HG02610 (cell line): ENCODE measurements at regions not wholly inside any gene's neighbourhood (a gene's known extent, or its start where the extent isn't known, plus 50 kb on each side); places are given as distances from the start of the nearest gene placed in this dataset.

Experiments used
- ATAC-seq: cut with Tn5 transposase; IDR thresholded peaks from one replicate; pipeline ENCODE4 v1.9.1; 2021; ENCODE audit warnings: mild to moderate bottlenecking, moderate library complexity; ENCODE audit not compliant: unreplicated experiment

- ATAC-seq: no peak
These were observed 121.9 kb downstream of the RPLP1 start for GRCh38 chr15:69574506-69574905.

- ATAC-seq: no peak
These were observed 122.8 kb downstream of the RPLP1 start for GRCh38 chr15:69575387-69575786.

DNA sequence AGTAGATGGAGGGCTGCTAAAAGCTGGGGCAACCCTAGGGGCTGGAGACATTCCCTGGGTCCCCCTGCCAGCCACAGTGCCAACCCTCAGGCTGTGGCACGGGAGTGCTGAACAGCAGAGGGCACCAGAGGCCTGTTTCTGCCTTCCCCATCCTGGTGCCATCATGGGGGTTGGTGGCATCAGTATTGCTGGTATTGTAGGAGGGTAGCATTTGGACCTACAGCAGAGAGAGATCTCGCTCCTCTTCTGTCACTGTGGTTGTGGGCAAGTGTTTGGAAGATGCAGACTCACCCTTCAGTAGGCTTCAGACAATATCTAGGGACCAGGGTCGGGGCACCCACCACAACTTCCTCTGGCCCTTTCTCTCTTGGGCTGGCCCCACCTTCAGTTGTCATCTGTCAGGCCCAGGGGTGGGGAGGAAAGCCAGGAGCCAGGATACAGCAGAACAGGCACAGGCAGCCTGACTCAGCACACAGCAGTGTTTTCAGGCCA lies 123.5 kb downstream of the RPLP1 start:
- ATAC-seq: no peak

- no peak for ATAC-seq
These were observed 124.3 kb downstream of the RPLP1 start for GRCh38 chr15:69576948-69577351.

DNA sequence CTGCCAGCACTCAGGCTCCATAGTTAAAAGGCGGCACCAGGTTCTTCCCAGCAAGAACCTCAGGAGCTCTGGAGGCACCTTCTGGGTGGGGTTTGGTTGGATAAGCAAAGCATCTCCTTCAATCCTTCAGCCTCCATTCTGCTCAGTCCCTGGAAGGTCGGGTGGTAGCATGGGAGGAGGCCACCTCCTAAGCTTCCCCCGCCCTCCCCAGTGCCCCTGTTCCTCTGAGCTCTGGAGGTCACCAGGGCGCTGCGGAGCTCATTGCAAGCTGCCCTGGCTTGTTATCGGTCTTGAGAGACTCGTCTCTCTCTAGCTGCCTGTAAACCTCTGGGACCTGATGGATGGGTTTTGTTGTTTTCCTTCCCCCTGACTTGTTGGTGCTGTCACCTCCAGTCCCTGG lies 124.8 kb downstream of the RPLP1 start:
- no peak for ATAC-seq

- no peak for ATAC-seq
These were observed 125.6 kb downstream of the RPLP1 start for GRCh38 chr15:69578252-69578651.

- ATAC-seq: no peak
These were observed 126.4 kb downstream of the RPLP1 start for GRCh38 chr15:69578787-69579583.

- ATAC-seq: no peak
These were observed 127.5 kb downstream of the RPLP1 start for GRCh38 chr15:69579950-69580618.

DNA sequence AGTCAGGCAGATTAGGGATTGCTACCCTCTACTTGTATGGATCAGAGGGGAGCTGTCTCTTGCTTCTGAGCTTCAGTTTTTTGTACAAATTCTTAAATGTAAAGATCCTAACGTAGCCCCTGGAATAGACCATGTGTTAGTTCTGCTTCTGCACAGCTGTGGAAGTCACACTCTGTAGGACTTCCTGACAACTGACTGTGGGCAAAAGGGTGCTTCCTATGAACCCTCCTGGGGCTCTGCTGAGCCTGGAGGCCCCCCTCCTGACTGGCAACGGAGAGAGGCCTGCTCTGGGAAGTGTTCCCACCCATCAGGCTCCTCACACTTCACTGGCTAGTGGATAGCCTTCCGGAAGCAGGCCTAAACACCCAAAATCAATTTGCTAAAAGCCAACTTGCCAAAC lies 131.0 kb downstream of the RPLP1 start:
- no peak for ATAC-seq

- ATAC-seq: no peak
These were observed 133.3 kb downstream of the RPLP1 start for GRCh38 chr15:69585937-69586336.

DNA sequence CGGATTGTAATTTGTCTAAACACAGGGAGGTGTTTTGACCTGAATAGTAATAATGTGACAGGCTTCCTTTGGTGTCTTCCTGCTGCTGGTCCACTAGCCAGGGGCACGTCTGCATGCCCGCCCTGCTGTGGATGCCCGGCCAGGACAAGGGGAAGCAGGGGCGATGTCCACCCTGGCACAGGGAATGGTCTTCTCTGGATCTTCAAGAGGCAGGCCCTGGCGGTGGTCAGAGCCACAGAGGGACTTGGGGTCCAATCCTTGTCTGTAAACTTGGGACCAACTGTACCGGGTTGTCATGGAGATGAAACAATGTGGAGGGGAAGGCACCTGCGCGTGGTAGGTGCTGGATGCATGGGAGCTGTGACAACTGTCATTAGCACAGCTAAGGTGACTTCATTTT lies 134.1 kb downstream of the RPLP1 start:
- no peak for ATAC-seq

GRCh38 chr15:69587723-69588426 lies 135.3 kb downstream of the RPLP1 start:
- no peak for ATAC-seq

DNA sequence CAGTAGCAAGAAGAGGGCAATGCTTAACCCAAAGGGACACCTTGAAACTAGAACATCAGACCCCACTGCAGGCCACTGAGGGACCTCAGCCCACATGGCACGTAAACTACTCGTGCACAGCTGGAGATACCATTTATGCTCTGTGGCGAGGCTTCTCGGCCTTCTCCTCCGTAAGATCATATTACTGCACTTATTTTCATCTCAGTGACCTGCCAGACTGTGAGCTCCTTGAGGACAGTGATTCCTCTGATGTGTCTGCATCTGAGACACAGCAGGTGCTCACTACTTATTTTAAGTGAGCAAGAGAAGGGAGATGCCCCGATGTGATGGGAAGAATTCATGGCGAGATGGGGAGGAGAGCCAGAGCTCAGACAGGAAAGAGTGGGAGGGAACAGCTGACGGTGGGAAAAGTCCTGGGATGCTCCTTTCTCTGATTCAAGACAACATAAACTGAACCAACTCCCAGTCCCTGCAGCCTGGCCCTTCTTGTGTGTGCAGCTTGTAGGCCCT lies 137.6 kb downstream of the RPLP1 start:
- no peak for ATAC-seq

GRCh38 chr15:69590932-69591524 lies 138.4 kb downstream of the RPLP1 start:
- ATAC-seq: no peak

GRCh38 chr15:69591905-69592508 lies 139.4 kb downstream of the RPLP1 start:
- ATAC-seq: no peak

DNA sequence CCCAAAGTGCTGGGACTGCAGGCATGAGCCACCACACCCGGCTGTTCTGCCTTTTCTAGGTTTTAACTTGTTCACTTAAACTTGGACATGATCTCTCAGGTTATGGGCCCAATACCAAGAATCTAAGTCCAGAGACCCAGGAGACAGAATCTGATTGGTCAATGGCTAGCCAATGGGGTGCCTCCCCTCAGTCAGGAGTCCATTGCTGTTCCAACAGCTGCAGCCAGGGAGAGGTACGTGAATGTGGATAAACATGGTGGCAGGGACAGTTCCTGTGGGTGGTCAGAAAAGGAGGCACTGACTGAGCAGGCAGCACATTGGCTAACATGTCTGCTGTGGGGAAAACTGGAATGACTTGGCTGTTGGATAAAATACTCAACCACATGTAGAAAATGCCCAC lies 140.3 kb downstream of the RPLP1 start:
- no peak for ATAC-seq

DNA sequence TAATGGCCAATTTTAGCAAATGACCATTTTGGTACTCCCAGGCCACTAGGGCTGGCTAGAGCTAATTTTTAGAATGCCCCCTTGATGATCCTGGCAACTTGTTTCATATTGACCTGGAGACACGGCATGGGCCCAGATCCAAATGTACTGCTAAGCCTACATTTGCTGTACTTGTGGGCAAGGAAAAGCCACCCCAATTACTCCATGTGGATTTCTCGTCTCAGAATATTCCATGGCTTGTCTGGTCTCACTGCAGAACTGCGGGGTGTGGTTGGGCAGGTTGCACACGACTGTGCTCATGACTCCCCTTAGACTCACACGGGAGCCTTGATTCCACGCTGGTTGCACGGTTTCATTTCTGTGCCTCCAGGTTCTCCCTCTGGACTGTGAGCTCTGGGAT lies 140.9 kb downstream of the RPLP1 start:
- ATAC-seq: no peak

DNA sequence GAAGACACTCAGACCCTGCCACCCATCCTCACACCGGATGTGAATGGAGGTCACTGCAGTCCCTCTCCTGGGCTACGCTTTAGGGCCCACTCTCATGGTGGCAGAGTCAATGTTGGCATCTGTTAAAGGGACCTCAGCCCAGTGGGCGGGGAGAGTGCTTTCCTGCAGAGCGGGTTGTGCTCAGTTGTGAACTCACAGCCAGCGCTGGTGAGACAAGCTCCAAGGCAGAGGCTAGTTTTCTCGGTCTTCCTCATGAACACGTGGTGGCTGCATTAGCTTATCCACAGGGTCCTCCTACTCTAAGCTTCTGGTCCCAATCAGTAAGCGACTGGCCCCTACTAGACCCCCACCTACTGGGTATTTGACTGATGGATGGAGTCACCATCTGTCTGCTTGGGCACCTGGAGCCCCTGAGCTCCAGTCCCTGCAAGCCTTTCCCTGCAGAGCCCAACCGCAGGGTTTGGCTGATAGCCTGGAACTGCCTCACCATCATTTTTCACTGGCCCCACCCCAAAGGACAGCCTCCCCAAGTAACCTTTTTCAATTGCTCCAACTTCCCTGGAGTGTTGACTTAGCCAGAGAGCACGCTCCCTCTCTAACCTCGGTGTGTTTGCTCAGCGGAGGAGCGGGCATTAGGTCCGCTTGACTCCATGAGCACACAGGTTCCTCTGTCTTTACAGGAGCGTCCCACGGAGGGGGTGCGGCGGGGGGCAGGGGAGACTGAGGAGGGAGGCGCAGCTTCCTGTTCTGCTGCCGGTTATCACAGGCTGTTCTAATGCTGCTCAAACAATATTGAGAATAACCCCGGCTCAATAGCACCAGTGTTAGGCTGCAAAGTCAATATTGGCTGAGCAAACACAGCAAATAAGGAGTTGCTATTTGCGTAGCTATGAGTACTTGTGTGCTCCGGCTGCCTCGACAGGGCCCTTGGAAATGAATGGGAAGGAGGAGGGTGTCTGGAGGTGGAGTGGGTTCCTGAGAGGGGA lies 141.7 kb downstream of the RPLP1 start:
- ATAC-seq: no peak

DNA sequence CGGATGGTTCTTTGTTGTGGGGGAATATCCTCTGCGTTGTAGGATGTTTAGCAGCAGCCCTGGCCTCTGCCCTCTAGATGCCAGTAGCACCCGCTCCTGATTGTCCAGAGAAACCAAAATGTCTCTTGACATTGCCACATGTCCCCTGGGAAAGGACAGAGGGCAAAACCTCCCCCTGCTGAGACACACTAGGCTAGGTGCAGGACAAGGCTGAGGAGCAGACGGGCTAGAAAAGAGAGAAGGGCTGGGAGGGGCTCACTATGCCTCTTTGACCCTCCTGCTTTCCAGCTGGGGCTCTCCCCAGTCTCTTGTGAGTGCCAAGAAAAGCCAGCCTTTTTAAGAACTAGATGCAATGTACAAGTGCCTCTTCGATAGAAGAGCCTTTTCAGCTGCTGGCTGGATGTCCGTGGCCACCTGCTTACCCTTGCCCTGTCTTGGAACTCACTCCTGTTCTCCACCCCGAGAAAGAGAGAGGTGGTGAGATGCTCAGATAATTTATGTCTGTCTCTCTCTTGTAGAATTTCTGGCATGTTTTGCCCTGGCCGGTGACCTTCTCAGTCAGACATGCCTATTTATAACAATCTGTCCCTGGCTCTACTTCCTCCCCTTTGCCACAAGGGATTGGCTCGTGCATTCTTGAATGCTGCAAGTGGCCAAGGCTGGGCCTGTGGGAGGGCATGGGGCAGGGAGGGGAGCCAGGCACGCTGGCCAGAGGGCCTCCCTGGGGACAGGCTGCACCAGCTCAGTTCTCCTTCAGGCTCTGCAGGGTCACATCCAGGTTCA lies 142.6 kb downstream of the RPLP1 start:
- ATAC-seq: no peak
